ENCODE measurements at regions not wholly inside any gene's neighbourhood (a gene's known extent, or its start where the extent isn't known, plus 50 kb on each side); places are given as distances from the start of the nearest gene placed in this dataset.

- H3K4me3 ChIP-seq (ENCODE audit: low read length) = no peak overlapping the region
- no peak overlapping the region for H3K4ac ChIP-seq (ENCODE audit: low read depth, low read length)
- H2BK120ac ChIP-seq (ENCODE audit: low read depth, low read length) = no peak overlapping the region
- H2BK5ac ChIP-seq (ENCODE audit: low read length) = no peak overlapping the region
- no peak overlapping the region for H3K4me2 ChIP-seq (ENCODE audit: low read length)
- no peak for DNase-seq
- no peak overlapping the region for H3K56ac ChIP-seq (ENCODE audit: low read length)
- H2BK15ac ChIP-seq (replicated peaks; ENCODE audit: low read depth) = no peak overlapping the region
- H3K79me2 ChIP-seq (ENCODE audit: control insufficient read depth, insufficient read depth, low read length) = no peaks in the 10 kb centered on the region
- H3K9ac ChIP-seq (ENCODE audit: low read length) = no peak overlapping the region
- H3K18ac ChIP-seq (ENCODE audit: low read length) = no peak overlapping the region
- H4K5ac ChIP-seq (ENCODE audit: low read length) = no peak overlapping the region
- no peaks in the 10 kb centered on the region for H3K36me3 ChIP-seq (ENCODE audit: control insufficient read depth, insufficient read depth, low read length)
- no peaks in the 10 kb centered on the region for H3K27me3 ChIP-seq (ENCODE audit: insufficient read depth, low read length, poor library complexity)
- no peaks in the 10 kb centered on the region for H3K79me1 ChIP-seq (ENCODE audit: low read length)
- H2AK5ac ChIP-seq (ENCODE audit: low read length) = no peak overlapping the region
- H3K23ac ChIP-seq (ENCODE audit: low read length) = no peak overlapping the region
- H3K4me1 ChIP-seq (ENCODE audit: control insufficient read depth, low read depth, low read length) = no peaks in the 10 kb centered on the region
- H4K8ac ChIP-seq (ENCODE audit: low read depth, low read length) = no peak overlapping the region
- H3K27ac ChIP-seq (ENCODE audit: low read depth, low read length) = no peak overlapping the region
Observed at GRCh38 chr4:146022541-146022940, 83.9 kb upstream of the ZNF827 start.

GRCh38 chr4:146018247-146018646 is 79.6 kb upstream of the ZNF827 start:
- Histone ChIP-seq H3K23ac (ENCODE audit: low read length) (no peak overlapping the region), H3K56ac (ENCODE audit: low read length) (no peak overlapping the region), H3K79me2 (ENCODE audit: control insufficient read depth, insufficient read depth, low read length) (no peaks in the 10 kb centered on the region), H2BK5ac (ENCODE audit: low read length) (no peak overlapping the region), H4K5ac (ENCODE audit: low read length) (no peak overlapping the region), H2AK5ac (ENCODE audit: low read length) (no peak overlapping the region), H3K36me3 (ENCODE audit: control insufficient read depth, insufficient read depth, low read length) (no peaks in the 10 kb centered on the region), H3K27ac (ENCODE audit: low read depth, low read length) (no peak overlapping the region), H2BK15ac (replicated peaks; ENCODE audit: low read depth) (no peak overlapping the region), H3K4ac (ENCODE audit: low read depth, low read length) (no peak overlapping the region), H3K4me1 (ENCODE audit: control insufficient read depth, low read depth, low read length) (no peaks in the 10 kb centered on the region), H3K9ac (ENCODE audit: low read length) (no peak overlapping the region), H3K79me1 (ENCODE audit: low read length) (no peaks in the 10 kb centered on the region), H2BK120ac (ENCODE audit: low read depth, low read length) (no peak overlapping the region), H4K8ac (ENCODE audit: low read depth, low read length) (no peak overlapping the region), H3K4me2 (ENCODE audit: low read length) (no peak overlapping the region), H3K27me3 (ENCODE audit: insufficient read depth, low read length, poor library complexity) (no peaks in the 10 kb centered on the region), H3K4me3 (ENCODE audit: low read length) (no peak overlapping the region), H3K18ac (ENCODE audit: low read length) (no peak overlapping the region)
- no CpG with 5 or more reads among the region's 1 CpG for WGBS (ENCODE audit: extremely low coverage, insufficient coverage, low lambda C conversion rate)
- no peak for DNase-seq

DNA sequence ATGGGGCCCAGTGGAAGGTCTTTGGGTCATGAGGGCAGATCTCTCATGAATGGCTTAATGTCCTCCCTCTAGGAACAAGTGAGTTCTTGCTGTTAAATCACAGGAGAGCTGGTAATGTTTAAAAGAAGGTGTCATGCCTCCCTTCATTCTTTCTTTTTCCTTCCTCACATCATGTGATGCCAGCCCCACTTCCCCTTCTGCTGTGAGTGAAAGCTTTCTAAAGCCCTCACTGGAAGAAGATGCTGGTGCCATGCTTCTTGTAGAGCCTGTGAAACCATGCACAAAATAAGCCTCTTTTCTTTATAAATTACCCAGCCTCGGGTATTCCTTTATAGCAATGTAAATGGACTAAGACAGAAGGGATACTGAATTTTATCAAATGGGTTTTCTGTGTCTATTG is 66.1 kb upstream of the ZNF827 start:
- Histone ChIP-seq H3K4me2 (ENCODE audit: low read length) (no peak overlapping the region), H3K27me3 (ENCODE audit: insufficient read depth, low read length, poor library complexity) (no peaks in the 10 kb centered on the region)

GRCh38 chr4:145988628-145989027 is 50.0 kb upstream of the ZNF827 start:
- Histone ChIP-seq H2BK5ac (ENCODE audit: low read length) (no peak overlapping the region), H2BK15ac (replicated peaks; ENCODE audit: low read depth) (no peak overlapping the region), H3K4me3 (ENCODE audit: low read length) (no peak overlapping the region), H3K79me2 (ENCODE audit: control insufficient read depth, insufficient read depth, low read length) (no peaks in the 10 kb centered on the region), H3K27me3 (ENCODE audit: insufficient read depth, low read length, poor library complexity) (no peaks in the 10 kb centered on the region), H3K23ac (ENCODE audit: low read length) (no peak overlapping the region), H4K8ac (ENCODE audit: low read depth, low read length) (no peak overlapping the region), H3K4me2 (ENCODE audit: low read length) (no peak overlapping the region), H3K4me1 (ENCODE audit: control insufficient read depth, low read depth, low read length) (no peaks in the 10 kb centered on the region), H3K18ac (ENCODE audit: low read length) (no peak overlapping the region), H2BK120ac (ENCODE audit: low read depth, low read length) (no peak overlapping the region), H3K79me1 (ENCODE audit: low read length) (no peaks in the 10 kb centered on the region), H3K56ac (ENCODE audit: low read length) (no peak overlapping the region), H4K5ac (ENCODE audit: low read length) (no peak overlapping the region), H3K36me3 (ENCODE audit: control insufficient read depth, insufficient read depth, low read length) (no peaks in the 10 kb centered on the region), H3K4ac (ENCODE audit: low read depth, low read length) (no peak overlapping the region), H3K27ac (ENCODE audit: low read depth, low read length) (no peak overlapping the region), H3K9ac (ENCODE audit: low read length) (no peak overlapping the region), H2AK5ac (ENCODE audit: low read length) (no peak overlapping the region)
- no peak for DNase-seq
- no CpG with 5 or more reads among the region's 2 CpGs for WGBS (ENCODE audit: extremely low coverage, insufficient coverage, low lambda C conversion rate)

More for the DNA sequence above, 66.1 kb upstream of the ZNF827 start:
- Histone ChIP-seq H3K4me1 (ENCODE audit: control insufficient read depth, low read depth, low read length) (no peaks in the 10 kb centered on the region), H2BK5ac (ENCODE audit: low read length) (no peak overlapping the region), H3K9ac (ENCODE audit: low read length) (no peak overlapping the region), H2BK120ac (ENCODE audit: low read depth, low read length) (no peak overlapping the region), H3K4ac (ENCODE audit: low read depth, low read length) (no peak overlapping the region), H3K79me1 (ENCODE audit: low read length) (no peaks in the 10 kb centered on the region), H3K23ac (ENCODE audit: low read length) (no peak overlapping the region), H3K27ac (ENCODE audit: low read depth, low read length) (no peak overlapping the region), H3K79me2 (ENCODE audit: control insufficient read depth, insufficient read depth, low read length) (no peaks in the 10 kb centered on the region), H4K8ac (ENCODE audit: low read depth, low read length) (no peak overlapping the region), H3K56ac (ENCODE audit: low read length) (no peak overlapping the region), H2AK5ac (ENCODE audit: low read length) (no peak overlapping the region), H3K36me3 (ENCODE audit: control insufficient read depth, insufficient read depth, low read length) (no peaks in the 10 kb centered on the region), H3K4me3 (ENCODE audit: low read length) (no peak overlapping the region), H2BK15ac (replicated peaks; ENCODE audit: low read depth) (no peak overlapping the region), H3K18ac (ENCODE audit: low read length) (no peak overlapping the region), H4K5ac (ENCODE audit: low read length) (no peak overlapping the region)
- no peak for DNase-seq
- WGBS (ENCODE audit: extremely low coverage, insufficient coverage, low lambda C conversion rate) = no CpG with 5 or more reads among the region's 1 CpG

Data from mesendoderm (in vitro differentiated cells).